ENCODE measurements at regions not wholly inside any gene's neighbourhood (a gene's known extent, or its start where the extent isn't known, plus 50 kb on each side); places are given as distances from the start of the nearest gene placed in this dataset.
A peak's percentile ranks its signal among the peaks of the same experiment; 100 is the strongest.
"Not testable (repeated sequence)": the region's sequence is repeated elsewhere in the genome, so short reads cannot be mapped to it uniquely, and the experiment has no call there.

DNA sequence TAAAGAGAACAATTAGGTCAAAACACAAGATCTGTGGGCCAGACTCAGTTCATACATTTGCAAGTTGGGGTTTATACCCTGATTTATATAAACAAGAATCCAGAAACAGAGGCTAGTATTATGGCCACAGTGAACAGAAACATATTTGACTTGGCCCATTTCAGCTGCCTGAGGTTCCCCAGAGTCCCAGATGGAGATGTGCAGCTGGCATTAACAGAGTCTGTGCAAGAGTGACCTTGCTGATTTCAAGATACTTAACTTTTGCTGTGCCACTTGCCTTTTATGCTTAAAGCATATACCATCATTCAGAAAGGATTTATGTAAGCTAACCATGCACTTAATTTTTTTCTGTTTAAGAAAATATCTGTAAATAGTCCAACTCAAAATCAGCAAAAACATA lies 636.3 kb downstream of the TRIB2 start:
- DNase-seq (ENCODE audit: insufficient read length, low spot score) (no peak), FAIRE-seq (no peak)
- TF ChIP-seq, protein P1, sequence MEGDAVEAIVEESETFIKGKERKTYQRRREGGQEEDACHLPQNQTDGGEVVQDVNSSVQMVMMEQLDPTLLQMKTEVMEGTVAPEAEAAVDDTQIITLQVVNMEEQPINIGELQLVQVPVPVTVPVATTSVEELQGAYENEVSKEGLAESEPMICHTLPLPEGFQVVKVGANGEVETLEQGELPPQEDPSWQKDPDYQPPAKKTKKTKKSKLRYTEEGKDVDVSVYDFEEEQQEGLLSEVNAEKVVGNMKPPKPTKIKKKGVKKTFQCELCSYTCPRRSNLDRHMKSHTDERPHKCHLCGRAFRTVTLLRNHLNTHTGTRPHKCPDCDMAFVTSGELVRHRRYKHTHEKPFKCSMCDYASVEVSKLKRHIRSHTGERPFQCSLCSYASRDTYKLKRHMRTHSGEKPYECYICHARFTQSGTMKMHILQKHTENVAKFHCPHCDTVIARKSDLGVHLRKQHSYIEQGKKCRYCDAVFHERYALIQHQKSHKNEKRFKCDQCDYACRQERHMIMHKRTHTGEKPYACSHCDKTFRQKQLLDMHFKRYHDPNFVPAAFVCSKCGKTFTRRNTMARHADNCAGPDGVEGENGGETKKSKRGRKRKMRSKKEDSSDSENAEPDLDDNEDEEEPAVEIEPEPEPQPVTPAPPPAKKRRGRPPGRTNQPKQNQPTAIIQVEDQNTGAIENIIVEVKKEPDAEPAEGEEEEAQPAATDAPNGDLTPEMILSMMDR (IDR thresholded peaks at IDR 0.05; ENCODE audit: insufficient read depth, missing control alignments) = no peak

DNA sequence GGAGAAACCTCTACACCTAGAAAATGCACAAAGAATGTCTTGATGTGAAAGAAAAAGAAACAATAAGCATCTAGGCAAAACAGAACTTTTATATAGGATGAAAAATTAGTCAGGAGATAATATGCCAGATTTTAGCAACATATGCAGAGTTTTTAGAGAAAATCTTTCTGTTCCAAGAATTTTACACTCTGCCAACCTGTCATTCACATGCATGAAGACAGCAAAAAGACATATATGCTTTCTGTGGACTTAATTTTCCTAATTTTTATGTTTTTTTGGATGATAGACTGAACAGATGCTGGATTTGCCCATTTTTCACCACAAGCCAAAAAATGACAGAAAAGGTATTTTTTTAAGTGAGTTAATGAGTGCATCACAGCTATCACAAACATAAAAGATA lies 637.3 kb downstream of the TRIB2 start:
- no peak for FAIRE-seq
- DNase-seq (ENCODE audit: insufficient read length, low spot score) = no peak
- TF ChIP-seq, protein P1 (IDR thresholded peaks at IDR 0.05; ENCODE audit: insufficient read depth, missing control alignments) = no peak

DNA sequence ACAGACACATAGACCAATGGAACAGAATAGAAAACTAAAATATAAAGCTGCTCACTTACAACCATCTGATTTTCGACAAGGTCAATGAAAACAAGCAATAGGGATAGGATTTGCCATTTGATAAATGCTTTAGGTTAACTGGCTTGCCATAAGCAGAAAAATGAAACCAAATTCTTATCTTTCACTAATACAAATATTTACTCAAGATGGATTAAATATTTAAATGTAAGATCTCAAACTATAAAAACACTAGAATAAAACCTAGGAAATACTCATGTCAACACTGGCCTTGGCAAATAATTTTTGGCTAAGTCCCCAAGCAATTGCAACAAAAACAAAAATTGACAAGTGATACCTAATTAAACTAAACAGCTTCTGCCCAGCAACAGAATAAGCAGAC lies 665.2 kb downstream of the TRIB2 start:
- not testable (repeated sequence) for FAIRE-seq

DNA sequence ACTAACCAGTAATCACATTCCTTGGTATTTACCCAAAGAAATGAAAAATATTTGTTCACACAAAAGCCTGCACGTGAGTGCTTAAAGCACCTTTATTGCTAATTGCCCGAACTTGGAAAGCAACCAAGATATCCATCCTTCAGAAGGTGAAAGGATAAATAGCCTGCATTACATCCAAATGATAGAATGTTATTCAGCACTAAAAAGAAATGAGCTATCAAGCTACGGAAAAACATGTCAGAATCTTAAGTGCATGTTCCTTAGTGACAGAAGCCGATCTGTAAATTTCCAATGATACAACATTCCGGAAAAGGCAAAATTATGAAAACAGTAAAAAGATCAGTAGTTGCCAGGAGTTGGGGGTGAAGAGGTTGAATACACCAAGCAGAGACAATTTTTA lies 672.4 kb downstream of the TRIB2 start:
- DNase-seq (ENCODE audit: insufficient read length, low spot score); FAIRE-seq: not testable (repeated sequence)

More for the DNA sequence above, 665.2 kb downstream of the TRIB2 start:
- DNase-seq (ENCODE audit: insufficient read length, low spot score) = not testable (repeated sequence)

DNA sequence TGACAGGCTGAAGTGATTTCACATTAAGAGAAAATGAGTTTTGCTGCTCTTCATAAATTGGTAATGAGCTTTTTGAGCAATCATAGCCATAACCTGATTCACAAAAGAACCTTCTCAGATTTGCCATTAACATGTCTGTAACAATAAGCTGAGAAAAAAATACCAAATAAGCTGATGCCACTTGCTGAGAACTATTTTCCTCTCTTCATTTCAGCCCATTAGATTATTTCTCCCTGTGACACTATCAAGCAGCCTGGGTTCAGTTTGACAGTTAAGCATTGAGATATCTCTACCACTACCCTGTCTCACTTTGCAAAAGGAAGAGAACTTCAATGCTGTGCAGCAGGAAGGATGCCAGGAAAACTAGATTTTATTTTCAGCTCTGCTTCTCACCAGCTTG lies 673.9 kb downstream of the TRIB2 start:
- TF ChIP-seq, protein P1 (IDR thresholded peaks at IDR 0.05; ENCODE audit: insufficient read depth, missing control alignments) = no peak
- DNase-seq (ENCODE audit: insufficient read length, low spot score) (no peak), FAIRE-seq (no peak)

DNA sequence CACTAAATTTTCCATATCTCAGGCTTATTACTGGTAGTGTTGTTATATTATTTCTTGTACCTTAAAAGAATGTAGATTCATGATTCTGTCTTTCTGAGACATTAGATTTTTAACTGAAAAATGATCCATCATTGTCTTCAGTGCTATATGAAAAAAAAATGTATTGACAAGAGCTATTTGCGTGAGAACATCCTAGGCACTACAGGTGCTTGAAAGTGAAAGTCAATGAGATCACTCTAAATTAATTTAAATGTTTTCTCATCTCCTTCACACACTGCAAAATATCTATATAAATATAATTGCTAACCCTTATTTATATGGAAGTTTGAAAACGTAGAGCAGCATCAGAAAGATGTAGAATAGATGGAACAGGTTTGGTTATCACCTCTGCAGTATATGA lies 684.6 kb downstream of the TRIB2 start:
- DNase-seq (ENCODE audit: insufficient read length, low spot score) (no peak), FAIRE-seq (no peak)
- TF ChIP-seq, protein P1 (IDR thresholded peaks at IDR 0.05; ENCODE audit: insufficient read depth, missing control alignments) = no peak

DNA sequence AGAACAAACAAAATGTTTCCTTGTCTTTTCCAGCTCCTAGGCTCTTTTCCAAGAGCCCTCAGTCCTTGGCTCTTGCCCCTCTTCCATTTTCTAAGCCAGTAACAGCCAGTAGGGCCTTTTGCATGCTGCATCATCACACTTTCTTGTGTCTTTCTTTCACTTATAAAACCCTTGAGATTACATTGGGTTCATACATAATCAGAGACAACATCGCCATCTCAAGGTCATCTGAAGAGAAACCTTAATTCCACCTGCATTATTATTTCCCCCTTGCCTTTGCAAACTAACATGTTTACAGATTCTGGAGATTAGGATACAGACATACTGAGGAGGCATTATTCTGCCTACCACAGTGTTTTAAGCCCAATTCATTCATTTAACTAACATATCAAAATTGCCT lies 697.3 kb downstream of the TRIB2 start:
- no peak for DNase-seq (ENCODE audit: insufficient read length, low spot score)
- FAIRE-seq = peak; percentile 46

DNA sequence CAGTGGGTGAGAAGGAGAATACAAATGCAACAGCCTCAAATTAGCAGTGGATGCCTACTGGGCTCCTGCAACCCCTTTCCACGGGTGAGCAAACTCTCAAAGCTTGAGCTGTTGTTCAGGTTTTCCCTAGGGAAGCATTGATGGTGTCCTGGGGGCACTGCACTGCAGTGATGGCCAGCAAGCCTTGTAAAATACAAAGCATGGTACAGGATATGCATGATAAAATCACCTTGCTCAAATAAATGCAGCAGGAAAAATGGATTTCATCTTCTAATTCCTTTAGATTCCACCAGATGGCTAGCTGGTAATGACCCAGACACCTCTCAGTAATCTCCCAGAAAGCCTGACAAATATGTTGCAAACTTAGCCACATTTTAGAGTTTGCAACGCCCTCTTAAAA lies 698.2 kb downstream of the TRIB2 start:
- TF ChIP-seq, protein P1 (IDR thresholded peaks at IDR 0.05; ENCODE audit: insufficient read depth, missing control alignments) = no peak
- FAIRE-seq (no peak), DNase-seq (ENCODE audit: insufficient read length, low spot score) (no peak)

More for the DNA sequence above, 697.3 kb downstream of the TRIB2 start:
- TF ChIP-seq, protein P1 (IDR thresholded peaks at IDR 0.05; ENCODE audit: insufficient read depth, missing control alignments) = peak; percentile 24

Measured in D721Med (cell line).